ENCODE measurements at regions not wholly inside any gene's neighbourhood (a gene's known extent, or its start where the extent isn't known, plus 50 kb on each side); places are given as distances from the start of the nearest gene placed in this dataset.

- in situ Hi-C loops (cut with HindIII; ENCODE audit: low sequenced_read_pairs), result no loop called here
- no peak for DNase-seq (ENCODE audit: low read depth)
- H3K4me3 ChIP-seq (ENCODE audit: low read depth, low read length), result no peak overlapping the region
- no peak for TF ChIP-seq CTCF (IDR thresholded peaks at IDR 0.05; ENCODE audit: low read depth, low read length, missing control alignments)
These were observed 250.0 kb upstream of the CLEC14A start for GRCh38 chr14:38505973-38506249.

GRCh38 chr14:38505221-38505972 lies 249.5 kb upstream of the CLEC14A start:
- no peak for TF ChIP-seq CTCF (IDR thresholded peaks at IDR 0.05; ENCODE audit: low read depth, low read length, missing control alignments)
- H3K4me3 ChIP-seq (ENCODE audit: low read depth, low read length), result no peak overlapping the region
- DNase-seq (ENCODE audit: low read depth), result no peak
- in situ Hi-C loops (cut with HindIII; ENCODE audit: low sequenced_read_pairs), result no loop called here

- in situ Hi-C loops (cut with HindIII; ENCODE audit: low sequenced_read_pairs), result no loop called here
- TF ChIP-seq CTCF (IDR thresholded peaks at IDR 0.05; ENCODE audit: low read depth, low read length, missing control alignments), result no peak
- no peak for DNase-seq (ENCODE audit: low read depth)
- H3K4me3 ChIP-seq (ENCODE audit: low read depth, low read length), result no peak overlapping the region
These were observed 248.3 kb upstream of the CLEC14A start for GRCh38 chr14:38504175-38504574.

GRCh38 chr14:38502239-38502638 lies 246.3 kb upstream of the CLEC14A start:
- no peak for DNase-seq (ENCODE audit: low read depth)
- in situ Hi-C loops (cut with HindIII; ENCODE audit: low sequenced_read_pairs), result no loop called here
- TF ChIP-seq CTCF (IDR thresholded peaks at IDR 0.05; ENCODE audit: low read depth, low read length, missing control alignments), result no peak
- H3K4me3 ChIP-seq (ENCODE audit: low read depth, low read length), result no peak overlapping the region

GRCh38 chr14:38500125-38500524 lies 244.2 kb upstream of the CLEC14A start:
- in situ Hi-C loops (cut with HindIII; ENCODE audit: low sequenced_read_pairs), result no loop called here
- TF ChIP-seq CTCF (IDR thresholded peaks at IDR 0.05; ENCODE audit: low read depth, low read length, missing control alignments), result no peak
- DNase-seq (ENCODE audit: low read depth), result no peak
- H3K4me3 ChIP-seq (ENCODE audit: low read depth, low read length), result no peak overlapping the region

GRCh38 chr14:38496092-38496491 lies 240.2 kb upstream of the CLEC14A start:
- no peak for DNase-seq (ENCODE audit: low read depth)
- H3K4me3 ChIP-seq (ENCODE audit: low read depth, low read length), result no peak overlapping the region
- in situ Hi-C loops (cut with HindIII; ENCODE audit: low sequenced_read_pairs), result no loop called here
- TF ChIP-seq CTCF (IDR thresholded peaks at IDR 0.05; ENCODE audit: low read depth, low read length, missing control alignments), result no peak

Data from astrocyte of the cerebellum (primary cell).